Inflammatory macrophage treated with lipopolysaccharide for 4 hours (primary cell): ENCODE measurements at regions not wholly inside any gene's neighbourhood (a gene's known extent, or its start where the extent isn't known, plus 50 kb on each side); places are given as distances from the start of the nearest gene placed in this dataset.

Experiments
- DNase-seq: peaks from one replicate; pipeline ENCODE4 v3.0.0-alpha.2; 2020

DNA sequence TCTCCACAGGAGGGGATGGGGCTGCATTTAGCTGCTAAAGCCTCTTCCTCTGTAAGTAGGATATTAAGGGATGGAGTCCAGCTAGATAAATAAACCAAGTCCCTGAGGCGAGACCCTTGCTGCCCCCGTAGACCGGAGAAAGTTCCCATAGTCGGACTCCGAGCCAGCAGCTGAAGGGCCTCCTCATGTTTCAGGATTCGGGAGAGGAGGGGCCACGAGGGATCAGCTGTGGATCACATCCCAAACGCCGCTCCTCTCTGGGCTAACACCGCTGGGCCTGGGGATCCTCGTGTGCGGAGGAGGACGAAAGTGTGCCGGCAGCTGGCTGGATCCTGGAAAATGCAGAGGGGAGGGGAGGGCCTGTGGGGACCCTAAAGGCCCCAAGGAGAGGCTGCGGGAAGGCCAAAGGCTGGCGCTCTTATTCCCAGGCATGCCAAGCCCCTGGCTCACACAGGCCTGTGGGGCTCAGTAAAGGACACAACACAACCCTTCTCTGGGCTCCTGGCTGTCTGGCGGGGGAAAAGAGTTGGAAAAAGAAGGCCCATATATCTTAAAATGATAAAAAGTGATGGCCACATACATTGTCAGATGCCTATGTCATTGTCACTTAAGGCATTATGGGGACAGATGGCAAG lies 82.5 kb upstream of the TMEM72 start:
- DNase-seq, result no peak

DNA sequence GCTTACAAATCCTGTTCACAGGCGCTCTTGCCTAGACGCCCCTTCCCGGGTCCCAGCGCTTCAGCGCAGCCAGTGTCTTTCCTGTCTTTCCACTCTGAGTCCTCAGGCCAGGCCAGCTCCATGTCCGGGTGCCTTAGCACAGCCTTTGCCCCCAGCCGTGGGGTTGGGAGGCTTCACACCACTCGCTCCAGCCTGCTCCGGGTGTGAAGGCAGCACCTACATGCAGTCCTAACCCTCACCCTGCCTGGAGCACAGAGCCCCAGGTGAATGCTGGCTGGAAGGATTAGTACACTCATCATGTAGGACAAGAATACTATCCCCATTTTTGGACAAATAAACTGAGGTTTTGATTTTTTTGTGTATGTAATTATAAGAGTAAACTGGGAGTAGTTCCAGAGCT lies 81.7 kb upstream of the TMEM72 start:
- DNase-seq, result no peak

DNA sequence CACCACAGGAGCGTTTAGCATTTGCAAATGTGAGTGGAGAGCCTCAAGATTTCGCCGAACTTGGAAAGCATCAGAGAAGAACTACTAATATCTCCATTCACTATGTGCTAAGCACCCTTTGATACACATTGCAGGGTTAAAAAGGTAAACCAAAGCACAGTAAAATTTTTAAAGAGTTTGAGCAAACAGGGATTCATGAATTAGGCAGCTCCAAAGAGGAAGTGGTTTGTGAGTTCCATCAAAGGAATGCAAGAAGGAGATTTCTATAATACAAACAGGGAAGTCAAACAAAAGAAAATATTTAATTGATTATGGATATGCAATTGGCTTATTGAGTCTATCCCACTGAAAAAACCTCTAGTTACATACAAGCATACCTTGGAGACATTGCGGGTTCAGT lies 81.1 kb upstream of the TMEM72 start:
- no peak for DNase-seq

DNA sequence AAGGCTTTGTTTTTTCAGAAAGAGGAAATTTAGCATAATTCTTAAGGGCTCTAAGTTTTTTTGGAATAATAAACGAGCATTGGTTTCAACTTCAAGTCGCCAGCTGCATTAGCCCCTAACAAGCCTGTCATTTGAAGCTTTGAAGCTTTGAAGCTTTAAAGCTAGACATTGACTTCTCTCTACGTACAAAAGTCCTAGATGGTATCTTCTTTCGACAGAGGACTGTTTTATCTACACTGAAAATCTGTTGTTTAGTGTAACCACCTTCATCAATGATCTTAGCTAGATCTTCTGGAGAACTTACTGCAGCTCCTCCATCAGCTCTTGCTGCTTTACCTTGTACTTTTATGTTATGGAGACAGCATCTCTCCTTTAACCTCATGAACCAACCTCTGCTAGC lies 79.6 kb upstream of the TMEM72 start:
- no peak for DNase-seq

DNA sequence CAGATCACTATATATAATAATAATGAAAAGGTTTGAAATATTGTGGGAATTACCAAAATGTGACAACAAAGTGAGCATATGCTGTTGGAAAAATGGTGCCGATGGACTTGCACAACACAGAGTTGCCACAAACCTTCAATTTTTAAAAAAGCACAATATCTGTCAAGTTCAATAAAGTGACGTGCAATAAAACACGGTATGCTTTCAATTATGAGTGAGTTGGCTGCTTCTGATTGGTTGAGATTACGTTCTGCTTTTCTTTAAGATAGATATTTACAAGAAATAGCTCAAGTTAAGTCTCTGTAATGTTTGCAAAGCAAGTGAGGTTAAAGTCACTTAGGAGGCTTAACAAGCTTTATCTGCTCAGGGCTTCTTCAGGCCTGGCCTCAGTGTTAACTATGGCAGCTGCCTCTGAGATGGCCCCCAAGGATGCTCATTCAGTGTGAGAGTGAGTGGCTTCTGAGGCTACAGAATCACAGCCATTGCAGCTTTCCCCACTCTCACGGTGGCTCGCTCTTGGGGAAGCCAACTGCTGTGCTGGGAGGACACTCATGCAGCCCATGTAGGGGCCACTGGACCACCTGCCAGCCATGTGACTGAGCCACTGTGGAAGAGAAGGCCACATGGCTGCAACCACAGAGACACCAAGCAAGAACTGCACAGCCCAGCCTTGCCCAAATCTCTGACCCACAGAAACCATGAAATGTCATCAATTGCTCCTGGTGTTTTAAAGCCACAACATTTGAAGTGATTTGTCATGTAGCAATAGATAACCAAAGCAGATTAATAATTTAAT lies 78.3 kb upstream of the TMEM72 start:
- DNase-seq, result no peak

DNA sequence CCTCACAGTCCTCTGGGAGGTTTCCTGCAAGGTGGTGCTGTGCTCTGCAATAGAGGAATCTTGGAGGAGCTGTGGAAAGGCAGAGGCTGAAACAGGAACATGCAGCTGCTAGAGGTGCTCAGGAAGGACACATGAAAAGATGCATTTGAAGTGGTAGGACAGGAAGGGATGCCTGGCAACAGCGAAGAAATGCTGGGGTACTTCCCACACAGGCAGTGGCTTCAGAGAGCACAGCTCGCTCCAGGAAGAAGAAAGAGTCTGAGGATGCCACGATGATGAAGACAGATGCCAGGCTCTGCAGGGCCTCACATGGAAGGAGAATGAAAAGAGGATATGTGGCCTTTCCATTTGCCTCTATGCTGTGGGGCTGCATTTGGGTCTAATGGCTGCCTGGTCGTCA lies 77.0 kb upstream of the TMEM72 start:
- no peak for DNase-seq

DNA sequence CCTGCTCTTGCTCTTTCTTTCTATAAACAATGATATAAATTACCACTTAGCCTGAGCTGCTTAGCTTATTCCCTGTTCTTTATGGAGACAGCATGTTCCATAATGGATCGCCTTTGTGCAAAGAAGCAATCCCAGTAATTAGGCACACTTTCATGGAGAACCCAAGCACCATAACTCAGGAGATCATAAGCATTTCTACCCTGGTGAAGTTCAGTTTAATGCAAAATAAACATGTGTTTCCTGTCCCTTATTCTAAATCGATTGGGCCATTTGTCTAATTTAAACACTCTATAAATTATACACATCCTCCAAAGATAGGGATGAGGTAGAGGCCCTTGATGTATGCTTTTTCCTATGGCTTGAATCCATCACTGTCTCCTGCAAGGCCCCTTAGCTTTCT lies 75.8 kb upstream of the TMEM72 start:
- DNase-seq, result no peak

DNA sequence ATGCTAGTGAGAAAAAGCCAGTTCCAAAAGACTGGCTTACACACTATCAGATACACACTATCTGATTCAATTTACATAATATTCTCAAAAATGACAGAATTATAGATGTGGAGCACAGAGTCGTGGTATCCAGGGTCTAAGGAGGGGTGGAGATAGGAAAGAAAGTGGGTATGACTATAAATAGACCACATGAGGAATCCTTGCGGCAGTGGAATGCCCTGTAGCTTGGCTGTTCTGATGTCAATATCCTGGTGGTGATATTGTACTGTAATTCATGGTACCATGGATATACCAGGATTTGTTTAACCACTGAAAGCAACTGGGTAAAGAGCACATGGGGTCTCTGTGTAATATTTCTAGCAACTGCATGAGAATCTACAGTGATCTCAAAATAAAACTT lies 67.7 kb upstream of the TMEM72 start:
- no peak for DNase-seq

DNA sequence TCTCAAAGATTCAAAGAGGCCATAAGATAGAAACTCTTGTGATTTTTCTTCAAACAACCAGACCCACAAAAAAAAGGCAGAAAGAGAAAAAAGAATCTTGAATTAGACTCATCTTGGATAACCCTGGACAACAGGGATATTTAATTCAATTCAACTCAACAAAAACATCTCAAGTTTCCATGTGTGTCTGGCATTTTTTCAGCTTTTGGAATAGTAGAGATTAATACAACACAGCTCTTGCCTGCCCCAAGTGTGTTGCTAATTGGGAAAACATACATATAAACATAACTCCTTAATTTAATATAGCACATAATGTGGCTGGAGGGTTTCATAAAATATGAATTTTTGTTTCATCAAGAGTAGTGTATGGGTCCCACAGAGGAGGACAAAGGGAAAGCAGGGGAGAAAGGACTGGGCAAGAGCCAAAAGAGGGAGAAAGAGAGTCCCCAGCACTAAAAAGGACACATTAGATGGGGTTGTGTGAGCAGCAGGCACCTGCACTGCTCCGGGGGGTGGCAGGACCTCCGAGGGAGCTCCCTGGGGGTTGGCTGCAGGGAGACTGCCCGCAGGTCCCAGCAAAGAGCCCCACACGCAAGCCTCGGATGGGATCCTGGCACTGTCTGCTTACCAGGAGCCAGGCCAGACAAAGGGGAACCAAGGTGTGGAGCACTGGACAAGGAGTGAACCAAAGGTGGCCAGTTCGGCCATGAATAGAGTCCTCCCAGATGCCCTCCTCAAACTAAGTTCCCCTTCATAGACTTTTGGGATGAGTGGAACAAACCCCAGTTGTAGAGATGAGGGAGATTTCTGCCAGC lies 65.6 kb upstream of the TMEM72 start:
- no peak for DNase-seq

DNA sequence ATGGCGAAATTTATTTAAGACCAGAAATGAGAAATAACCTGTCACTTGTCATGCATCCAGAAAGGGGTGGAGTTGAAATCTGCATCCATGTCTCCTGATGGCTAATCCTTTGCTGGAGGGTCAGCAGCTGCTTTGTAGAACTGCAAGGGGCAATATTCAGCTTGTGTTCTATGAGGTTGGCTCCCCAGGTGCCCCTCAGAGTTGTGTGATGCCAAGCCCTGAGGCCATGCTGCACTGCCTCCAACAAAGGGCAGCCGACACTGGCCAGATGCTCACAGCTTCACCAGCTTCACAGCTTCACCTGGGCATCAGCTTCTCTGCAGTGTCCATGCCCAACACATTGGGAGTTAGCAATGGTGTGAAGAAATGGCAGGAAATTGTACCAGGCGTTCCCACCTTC lies 64.0 kb upstream of the TMEM72 start:
- DNase-seq, result no peak

DNA sequence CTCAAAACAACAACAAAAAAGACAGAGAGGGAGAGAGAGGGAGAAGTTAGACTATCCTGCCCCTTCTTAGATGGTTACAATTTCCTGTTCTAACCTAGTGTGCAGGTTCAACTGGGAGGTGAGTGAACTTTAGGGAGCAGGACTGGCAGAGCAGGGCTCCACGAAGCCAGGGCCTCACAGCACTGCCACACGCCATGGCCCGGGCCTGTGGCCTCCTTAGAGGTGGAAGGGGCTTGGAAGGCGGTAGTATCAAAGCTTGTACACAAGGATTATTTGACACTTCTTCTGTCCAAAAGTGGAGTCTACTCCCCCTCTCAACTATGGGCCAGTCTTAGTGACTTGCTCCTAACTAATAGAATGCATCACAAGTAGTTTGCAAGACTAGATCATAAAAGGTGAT lies 62.9 kb upstream of the TMEM72 start:
- DNase-seq, result no peak

DNA sequence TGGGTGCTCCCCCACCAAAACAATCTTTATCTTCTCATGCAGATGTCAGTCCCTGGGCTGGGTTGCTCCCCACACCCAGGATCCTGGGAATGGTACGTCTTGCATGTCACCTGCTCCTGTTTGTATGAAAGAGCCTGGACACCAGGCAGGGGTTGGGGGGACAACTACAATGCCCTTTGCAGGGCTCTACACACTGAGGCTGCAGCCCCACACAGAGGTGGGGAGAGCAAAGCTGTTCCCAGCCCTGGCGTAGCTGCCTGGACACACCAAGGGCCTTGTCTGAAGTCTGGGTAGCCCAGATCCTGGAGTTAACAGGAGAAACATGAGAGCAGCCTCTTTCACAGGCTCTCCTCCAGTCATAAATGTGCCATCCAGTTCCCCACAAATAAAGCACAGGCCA lies 61.2 kb upstream of the TMEM72 start:
- no peak for DNase-seq

DNA sequence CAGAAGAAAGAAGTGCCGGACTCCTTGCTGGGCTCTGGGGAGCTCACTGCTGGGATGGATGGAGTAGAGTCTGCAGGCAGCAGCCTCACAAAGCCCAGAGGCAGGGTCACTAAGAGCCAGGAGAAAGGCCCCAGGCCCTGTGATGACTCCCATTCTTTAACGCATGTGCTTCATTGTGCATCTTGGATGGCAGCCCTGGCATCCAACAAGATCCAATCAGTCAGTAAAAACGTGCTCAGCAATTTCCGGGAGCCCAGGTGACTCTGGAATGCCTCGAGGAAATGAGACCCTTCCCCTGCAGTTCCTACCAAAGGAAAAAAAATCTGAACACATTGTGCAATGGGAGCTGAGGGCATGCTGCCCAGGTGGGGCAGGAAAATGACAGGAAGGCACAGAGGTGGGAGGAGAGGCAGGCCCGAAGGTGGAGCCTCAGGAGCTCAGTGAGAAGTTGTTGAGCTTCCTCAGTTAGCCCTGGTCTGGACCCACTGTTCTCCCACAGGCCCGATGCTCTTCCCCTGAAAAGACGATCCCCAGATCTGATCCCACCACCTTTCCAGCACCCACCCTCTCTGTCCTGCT lies 60.7 kb upstream of the TMEM72 start:
- DNase-seq, result no peak

DNA sequence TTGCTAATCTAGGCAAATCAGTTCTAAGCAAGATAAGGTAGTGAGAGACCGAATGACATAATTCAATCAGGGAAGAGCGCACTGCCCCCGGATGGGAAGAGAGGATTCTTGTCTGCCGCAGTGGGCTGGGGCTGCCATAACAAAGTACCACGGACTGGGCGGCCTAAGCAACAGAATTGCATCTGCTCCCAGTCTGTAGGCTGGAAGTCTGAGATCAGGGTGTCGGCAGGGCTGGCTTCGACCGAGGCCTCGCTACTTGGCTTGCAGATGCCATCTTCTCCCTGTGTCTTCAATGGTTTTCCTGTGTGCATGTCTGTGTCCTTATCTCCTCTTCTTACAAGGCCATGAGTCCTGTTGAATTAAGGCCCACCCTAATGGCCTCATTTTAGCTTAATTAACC lies 59.7 kb upstream of the TMEM72 start:
- DNase-seq, result no peak

DNA sequence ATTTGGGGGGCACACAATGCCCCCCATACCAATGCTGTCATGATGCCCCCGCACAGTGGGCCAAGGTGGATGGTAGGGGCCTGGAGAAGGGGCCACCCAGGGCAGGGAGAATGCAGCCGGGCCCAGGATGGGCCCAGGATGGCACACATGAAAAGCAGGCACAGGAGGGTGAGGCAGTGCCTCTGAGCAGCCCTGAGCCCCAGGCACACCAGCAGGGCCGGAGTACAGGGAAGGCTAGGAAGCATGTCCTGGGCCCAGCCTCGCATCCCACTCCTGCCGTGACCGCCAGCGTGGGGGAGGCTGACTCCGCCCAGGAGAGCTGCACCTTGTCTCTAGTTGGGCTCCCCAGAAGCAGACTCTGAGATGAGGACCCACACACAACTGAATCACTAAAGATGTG lies 59.3 kb upstream of the TMEM72 start:
- no peak for DNase-seq

DNA sequence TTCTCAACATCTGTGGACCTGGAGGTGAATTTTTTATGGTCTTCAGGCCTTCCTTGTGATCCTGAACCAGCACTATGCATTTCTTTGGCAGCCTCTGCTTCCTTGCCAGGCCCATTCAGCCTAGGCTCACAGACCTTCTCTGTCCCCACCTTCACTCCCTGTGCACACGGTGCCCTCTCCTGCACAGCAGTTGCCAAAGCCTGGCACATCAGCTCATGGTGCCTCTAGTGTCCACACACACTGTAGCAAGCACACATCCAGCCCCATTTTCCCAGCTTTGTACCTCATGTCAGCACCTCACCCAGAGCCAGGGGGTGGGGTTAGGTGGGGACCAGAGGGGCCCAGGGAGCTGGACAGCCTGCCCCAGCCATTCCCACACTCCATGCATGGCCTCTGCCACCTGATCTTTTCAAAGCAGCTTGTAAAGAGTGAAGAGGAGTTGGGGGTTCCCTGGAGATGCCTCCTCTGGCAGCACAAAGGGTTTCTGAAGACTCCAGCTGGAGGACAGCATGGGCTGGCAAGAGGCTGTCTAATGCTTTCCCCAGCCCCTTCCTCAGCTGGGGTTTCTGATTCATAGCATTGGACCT lies 57.9 kb upstream of the TMEM72 start:
- DNase-seq, result no peak

DNA sequence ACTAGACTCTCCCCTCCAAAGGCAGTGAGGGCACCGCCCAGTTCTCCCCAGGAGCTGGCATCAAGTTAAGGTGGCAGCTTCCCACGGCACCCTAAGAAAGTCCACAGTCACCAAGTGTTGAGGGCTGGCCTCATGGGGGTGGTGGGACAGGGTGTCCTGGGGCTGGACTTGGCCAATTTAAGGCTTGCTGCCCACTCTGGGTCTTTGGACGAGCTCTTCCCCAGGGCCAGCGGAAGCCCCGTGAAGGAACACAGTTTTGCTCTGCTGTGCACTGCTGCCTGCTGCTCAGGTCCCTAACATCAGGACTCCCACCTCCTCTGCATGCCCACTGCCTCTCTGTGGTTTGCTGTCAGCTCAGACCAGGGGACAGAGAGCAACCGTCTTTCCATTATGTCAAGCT lies 57.3 kb upstream of the TMEM72 start:
- no peak for DNase-seq

DNA sequence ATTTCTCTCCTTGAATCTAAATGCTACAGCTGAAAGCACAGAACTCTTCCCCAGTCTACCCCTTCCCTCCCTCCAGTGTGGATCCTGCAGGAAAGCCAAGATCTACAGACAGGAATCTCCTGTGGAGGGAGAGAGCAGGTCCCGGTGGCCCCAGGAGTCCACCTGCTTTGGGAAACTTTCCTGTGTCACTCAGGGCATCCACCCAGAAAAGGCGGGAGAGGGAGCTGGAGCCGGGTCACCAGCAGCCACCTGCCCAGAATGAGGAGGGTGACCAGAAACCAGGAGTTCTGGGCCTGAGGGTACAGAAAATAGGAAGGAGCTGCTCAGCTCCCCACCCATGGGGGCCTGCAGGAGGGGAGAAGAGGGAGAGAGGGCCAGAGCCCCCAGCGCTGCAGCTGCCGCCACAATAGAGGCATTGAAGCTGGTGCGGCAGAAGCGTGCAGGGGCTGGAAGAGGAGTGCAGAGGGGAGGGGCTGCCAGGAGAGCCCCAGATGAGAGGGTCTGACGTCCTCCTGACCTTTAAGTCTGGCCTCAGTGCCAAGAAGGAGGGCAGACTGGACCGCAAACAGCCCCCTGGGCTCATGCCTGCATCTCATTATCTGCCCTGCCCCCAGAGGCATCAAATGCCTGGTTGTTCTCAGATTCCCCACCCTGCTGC lies 56.3 kb upstream of the TMEM72 start:
- DNase-seq, result no peak

DNA sequence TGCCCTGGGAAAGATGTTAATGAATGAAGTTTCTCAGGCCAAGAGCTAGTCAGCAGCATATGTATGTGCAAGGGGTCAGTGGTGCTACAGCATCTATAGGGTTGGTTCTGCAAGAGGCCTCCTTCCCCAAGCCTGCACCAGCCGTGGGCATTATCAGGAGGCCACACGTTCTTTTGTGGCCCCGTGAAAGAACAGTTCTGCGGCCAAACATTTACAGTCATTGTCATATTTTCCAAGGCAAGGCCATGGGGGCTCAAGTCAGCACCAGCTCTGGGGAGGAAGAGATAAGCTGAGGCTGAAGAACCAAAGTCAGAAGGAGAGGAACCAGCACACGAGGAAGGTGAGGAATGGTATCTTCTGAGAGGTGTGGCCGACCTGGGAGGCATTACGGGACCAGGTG lies 54.4 kb upstream of the TMEM72 start:
- DNase-seq, result no peak

DNA sequence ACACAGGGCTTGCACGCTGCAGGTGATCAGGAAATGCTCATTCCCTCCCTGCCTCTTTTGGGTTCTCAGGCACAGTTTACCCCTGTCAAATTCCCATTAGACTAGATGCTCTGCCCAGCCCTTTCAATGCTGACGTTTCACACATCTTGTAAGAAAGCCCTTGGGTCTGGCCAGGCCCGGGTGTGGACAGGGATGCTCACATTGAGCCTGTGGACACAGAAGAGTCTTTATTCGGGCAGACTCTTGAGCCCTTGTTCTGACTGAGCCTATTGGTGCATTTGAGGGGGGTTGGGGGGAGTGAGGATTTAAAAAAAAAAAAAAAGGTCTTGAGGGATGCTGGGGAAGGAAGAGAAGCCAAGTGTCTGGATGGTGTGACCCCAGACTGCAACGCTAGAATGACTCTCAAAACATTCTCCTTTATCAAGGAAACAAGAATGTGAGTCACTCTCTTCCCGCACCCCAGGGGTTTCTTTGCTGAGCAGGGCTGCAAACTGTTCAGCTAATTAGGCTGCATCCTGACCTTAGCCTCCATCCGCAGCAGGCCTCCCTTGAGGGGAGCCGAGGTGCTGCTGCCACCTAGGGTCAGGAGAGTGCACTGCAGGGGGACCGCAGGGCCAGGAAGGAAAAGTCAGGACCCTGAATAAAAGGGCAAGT lies 53.6 kb upstream of the TMEM72 start:
- peak; percentile 43 for DNase-seq

DNA sequence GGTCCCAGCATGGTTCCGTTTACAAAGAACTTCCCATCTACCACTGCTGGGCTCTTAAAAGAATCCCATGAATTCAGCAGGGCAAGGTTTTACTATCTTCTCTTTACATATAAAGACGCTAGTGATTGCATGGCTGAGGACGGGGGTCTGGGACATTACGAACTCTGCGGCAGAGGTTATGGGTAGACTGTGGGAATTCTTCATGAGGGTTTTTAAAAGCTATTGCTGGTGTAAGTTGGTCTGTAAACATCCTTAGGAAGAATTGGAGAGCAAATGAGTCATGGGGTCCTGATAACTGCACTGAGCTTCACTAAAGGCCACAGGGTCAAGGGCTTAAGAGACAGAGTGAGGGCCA lies 53.1 kb upstream of the TMEM72 start:
- no peak for DNase-seq

DNA sequence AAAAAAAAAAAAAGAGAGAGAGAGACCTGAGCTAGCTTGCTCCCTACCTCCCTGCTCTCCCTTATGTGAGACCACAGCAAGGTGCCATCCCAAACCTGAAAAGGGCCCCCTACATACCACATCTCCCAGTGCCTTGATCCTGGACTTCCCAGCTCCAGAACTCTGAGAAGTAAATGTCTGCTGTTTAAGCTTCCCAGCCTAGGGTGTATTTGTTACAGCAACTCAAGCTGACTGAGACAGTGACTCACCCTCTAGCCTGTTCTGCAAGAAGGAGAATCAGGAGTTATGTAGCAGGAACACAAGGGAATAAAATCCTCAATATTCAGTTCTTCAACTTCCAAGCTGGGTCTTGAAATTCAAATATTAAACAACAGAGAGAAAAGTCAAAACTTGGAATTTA lies 52.1 kb upstream of the TMEM72 start:
- DNase-seq, result no peak
